Body of pancreas (tissue), 4 donors: ENCODE measurements at regions not wholly inside any gene's neighbourhood (a gene's known extent, or its start where the extent isn't known, plus 50 kb on each side); places are given as distances from the start of the nearest gene placed in this dataset.

ENCODE experiments used
- POLR2A ChIP-seq, 3 donors: fragments of 450-650 bp; IDR thresholded peaks; one replicate each; pipeline ENCODE4 v1.6.1; 2016; ENCODE audit warnings: antibody characterized with exemption in 3 of 3, mild to moderate bottlenecking in 2 of 3
- TF ChIP-seq, protein P1 (sequence below), 7 experiments: fragments of 450-650 bp in 4 of 7; fragments of 200-600 bp in 3 of 7; sonication (generic) in 3 of 7; IDR thresholded peaks; one replicate each; pipeline ENCODE4 v1.5.1; 2016 to 2019; ENCODE audit warnings: antibody characterized with exemption in 7 of 7

DNA sequence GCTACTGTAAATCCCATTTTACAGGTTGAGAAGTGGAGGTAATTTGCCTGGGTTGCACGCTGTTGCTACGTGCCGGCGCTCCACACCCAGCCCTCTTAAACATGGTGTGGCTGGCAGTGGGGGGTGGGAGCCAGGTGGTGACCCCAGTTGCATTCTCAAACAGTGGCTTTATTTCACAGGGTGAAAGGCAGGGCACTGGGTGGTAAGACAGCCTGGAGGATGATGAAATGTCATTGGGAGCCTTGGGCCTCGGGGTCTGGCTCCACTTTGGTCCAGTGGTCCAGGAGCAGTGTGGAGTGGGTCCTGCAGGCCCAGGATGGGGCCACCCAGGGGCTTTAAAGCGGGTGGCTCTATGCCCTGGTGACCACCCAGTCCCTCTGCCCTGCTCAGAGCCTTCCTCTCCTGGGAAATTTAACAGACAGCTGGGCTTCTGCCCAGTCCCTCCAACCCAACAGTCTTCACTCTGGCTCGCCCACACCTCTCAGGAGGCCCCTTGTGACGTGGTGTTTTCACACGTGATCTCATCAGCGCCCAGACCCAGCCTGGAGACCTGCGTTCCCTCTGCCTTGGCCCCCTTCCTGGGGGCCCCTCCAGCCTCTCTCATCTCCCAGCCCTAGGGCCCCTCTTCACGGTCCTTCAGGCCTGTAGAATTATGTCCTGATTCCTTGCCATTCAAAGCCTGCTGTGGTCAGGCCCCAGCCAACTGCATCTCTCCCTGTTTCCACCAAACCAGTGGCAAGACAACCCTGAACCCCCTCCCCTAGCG lies 92.5 kb downstream of the INHBB start:
- TF ChIP-seq POLR2A (IDR thresholded peaks at IDR 0.05): no peak
- TF ChIP-seq, protein P1, sequence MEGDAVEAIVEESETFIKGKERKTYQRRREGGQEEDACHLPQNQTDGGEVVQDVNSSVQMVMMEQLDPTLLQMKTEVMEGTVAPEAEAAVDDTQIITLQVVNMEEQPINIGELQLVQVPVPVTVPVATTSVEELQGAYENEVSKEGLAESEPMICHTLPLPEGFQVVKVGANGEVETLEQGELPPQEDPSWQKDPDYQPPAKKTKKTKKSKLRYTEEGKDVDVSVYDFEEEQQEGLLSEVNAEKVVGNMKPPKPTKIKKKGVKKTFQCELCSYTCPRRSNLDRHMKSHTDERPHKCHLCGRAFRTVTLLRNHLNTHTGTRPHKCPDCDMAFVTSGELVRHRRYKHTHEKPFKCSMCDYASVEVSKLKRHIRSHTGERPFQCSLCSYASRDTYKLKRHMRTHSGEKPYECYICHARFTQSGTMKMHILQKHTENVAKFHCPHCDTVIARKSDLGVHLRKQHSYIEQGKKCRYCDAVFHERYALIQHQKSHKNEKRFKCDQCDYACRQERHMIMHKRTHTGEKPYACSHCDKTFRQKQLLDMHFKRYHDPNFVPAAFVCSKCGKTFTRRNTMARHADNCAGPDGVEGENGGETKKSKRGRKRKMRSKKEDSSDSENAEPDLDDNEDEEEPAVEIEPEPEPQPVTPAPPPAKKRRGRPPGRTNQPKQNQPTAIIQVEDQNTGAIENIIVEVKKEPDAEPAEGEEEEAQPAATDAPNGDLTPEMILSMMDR (IDR thresholded peaks at IDR 0.05): no peak
